ENCODE measurements at regions not wholly inside any gene's neighbourhood (a gene's known extent, or its start where the extent isn't known, plus 50 kb on each side); places are given as distances from the start of the nearest gene placed in this dataset.

- no peak for TF ChIP-seq MYNN (CRISPR knock-in tag; IDR thresholded peaks at IDR 0.05; ENCODE audit: low read depth)
- TF ChIP-seq ZSCAN12 (CRISPR knock-in tag; IDR thresholded peaks at IDR 0.05), result no peak
- TF ChIP-seq TOPORS (CRISPR knock-in tag; IDR thresholded peaks at IDR 0.05), result no peak
- TF ChIP-seq CEBPZ (IDR thresholded peaks at IDR 0.05; ENCODE audit: low read length), result no peak
- TF ChIP-seq NFAT5 (CRISPR knock-in tag; IDR thresholded peaks at IDR 0.05), result no peak
- TF ChIP-seq ZNF44 (CRISPR knock-in tag; IDR thresholded peaks at IDR 0.05), result no peak
- TF ChIP-seq GTF3A (CRISPR knock-in tag; conservative IDR thresholded peaks at IDR 0.05), result no peak
- no peak for TF ChIP-seq SIX4 (CRISPR knock-in tag; IDR thresholded peaks at IDR 0.05)
- TF ChIP-seq ATF2 (CRISPR knock-in tag; IDR thresholded peaks at IDR 0.05), result no peak
- no peak for TF ChIP-seq IRF1 (CRISPR knock-in tag; IDR thresholded peaks at IDR 0.05; ENCODE audit: low read depth)
- no peak for TF ChIP-seq HBP1 (CRISPR knock-in tag; IDR thresholded peaks at IDR 0.05; ENCODE audit: low read depth)
- TF ChIP-seq ADNP (CRISPR knock-in tag; IDR thresholded peaks at IDR 0.05), result no peak
- no peak for TF ChIP-seq PITX1 (CRISPR knock-in tag; IDR thresholded peaks at IDR 0.05)
- TF ChIP-seq YEATS2 (CRISPR knock-in tag; IDR thresholded peaks at IDR 0.05; ENCODE audit: borderline replicate concordance), result no peak
- TF ChIP-seq ZNF501 (CRISPR knock-in tag; IDR thresholded peaks at IDR 0.05), result no peak
- TF ChIP-seq HDAC1 (CRISPR knock-in tag; IDR thresholded peaks at IDR 0.05), result 0 out of 2 replicates have a peak, but pooled peaks have one; percentile 19
Observed at GRCh38 chr22:23431337-23432072, 148.6 kb downstream of the IGLL1 start (continued).
